GM18951 (cell line): ENCODE measurements at regions not wholly inside any gene's neighbourhood (a gene's known extent, or its start where the extent isn't known, plus 50 kb on each side); places are given as distances from the start of the nearest gene placed in this dataset.
"Not testable (repeated sequence)": the region's sequence is repeated elsewhere in the genome, so short reads cannot be mapped to it uniquely, and the experiment has no call there.

Experiments
- POLR2A ChIP-seq: IDR thresholded peaks from 4 replicates; pipeline ENCODE4 v1.6.1; 2011; ENCODE audit warnings: mild to moderate bottlenecking; ENCODE audit not compliant: insufficient read length, insufficient read depth; ENCODE audit errors: extremely low read depth
- in situ Hi-C: fragments of 300-500 bp; cut with MboI; formaldehyde crosslinking; loops from one replicate; pipeline ENCODE4 v1.12.0; 2022; ENCODE audit warnings: low sequenced_read_pairs, mixed read lengths, inconsistent platforms; ENCODE audit not compliant: unreplicated experiment

DNA sequence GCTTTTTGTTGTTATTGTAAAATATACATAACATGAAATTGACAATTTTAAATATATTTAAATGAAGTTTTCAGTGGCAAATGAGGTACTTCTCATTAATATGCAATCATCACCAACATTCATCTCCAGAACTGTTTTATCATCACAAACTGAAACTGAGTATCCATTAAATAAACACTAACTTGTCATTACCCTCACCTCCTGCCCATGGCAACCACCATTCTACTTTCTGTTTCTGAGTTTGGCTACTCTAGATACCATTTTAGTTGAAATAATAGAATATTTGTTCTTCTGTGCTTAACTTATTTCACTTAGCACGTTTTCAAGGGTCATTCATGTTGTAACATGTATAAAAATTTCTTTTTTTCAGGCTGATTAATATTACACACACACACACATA lies 834.3 kb downstream of the PLOD2 start:
- TF ChIP-seq POLR2A: no peak
- in situ Hi-C loops: no loop called here

DNA sequence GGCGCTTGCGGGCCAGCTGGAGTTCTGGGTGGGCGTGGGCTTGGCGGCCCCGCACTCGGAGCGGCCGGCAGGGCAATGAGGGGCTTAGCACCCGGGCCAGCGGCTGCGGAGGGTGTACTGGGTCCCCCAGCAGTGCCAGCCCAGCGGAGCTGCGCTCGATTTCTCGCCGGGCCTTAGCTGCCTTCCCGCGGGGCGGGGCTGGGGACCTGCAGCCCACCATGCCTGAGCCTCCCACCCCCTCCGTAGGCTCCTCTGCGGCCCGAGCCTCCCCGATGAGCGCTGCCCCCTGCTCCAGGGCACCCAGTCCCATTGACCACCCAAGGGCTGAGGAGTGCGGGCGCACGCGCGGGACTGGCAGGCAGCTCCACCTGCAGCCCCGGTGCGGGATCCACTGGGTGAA lies 827.6 kb downstream of the PLOD2 start:
- in situ Hi-C loops: not testable (repeated sequence)

DNA sequence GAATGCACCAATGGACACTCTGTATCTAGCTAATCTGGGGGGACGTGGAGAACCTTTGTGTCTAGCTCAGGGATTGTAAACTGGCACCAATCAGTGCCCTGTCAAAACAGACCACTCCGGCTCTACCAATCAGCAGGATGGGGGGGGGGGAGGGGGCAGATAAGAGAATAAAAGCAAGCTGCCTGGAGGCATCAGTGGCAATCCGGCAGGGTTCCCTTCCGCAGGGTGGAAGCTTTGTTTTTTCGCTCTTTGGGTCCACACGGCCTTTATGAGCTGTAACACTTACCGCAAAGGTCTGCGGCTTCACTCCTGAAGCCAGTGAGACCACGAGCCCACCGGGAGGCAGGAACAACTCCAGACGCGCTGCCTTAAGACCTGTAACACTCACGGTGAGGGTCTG lies 827.1 kb downstream of the PLOD2 start:
- no peak for TF ChIP-seq POLR2A
- in situ Hi-C loops: no loop called here

DNA sequence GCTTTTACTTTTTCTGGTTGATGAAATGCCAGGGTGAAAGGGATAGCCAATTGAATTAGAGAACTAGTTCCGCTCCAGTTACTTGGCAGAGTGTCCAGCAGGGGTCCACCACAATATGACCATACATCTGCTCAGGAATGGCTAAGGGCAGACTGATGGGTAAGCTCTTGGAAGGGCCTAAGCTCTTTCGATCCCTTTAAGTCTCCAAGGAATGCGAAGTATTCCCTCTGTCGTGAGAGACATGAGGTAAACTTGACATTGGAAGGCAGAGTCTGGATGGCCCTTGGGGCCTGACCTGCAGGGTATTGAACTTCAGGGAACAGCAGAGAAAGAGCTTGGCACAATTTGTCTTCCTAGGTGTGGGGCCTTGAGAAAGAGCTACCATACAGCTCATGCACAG lies 805.8 kb downstream of the PLOD2 start:
- in situ Hi-C loops: no loop called here

GRCh38 chr3:145357453-145357852 lies 803.5 kb downstream of the PLOD2 start:
- in situ Hi-C loops: no loop called here
- TF ChIP-seq POLR2A: no peak

More for the DNA sequence above, 805.8 kb downstream of the PLOD2 start:
- TF ChIP-seq POLR2A: no peak

DNA sequence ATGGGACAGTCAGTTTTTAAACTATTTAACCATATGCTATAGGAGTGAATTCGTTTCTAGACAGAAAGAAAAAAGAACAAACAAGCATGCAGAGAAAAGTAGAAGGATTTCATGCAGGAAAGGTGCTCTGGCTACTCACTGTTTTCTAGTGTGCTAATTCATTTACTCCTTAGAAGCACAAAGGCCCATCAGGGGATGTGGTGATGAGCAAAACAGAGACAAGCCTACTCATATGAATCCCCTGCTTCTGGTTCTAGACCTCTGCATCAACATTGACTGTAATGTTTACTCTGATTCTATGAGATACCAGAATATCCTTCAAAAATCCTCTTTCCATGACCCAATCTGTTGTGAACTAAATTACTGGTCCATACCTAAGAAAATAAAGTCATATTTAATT lies 801.9 kb downstream of the PLOD2 start:
- in situ Hi-C loops: no loop called here
- no peak for TF ChIP-seq POLR2A

GRCh38 chr3:145368748-145369147 lies 792.2 kb downstream of the PLOD2 start:
- no peak for TF ChIP-seq POLR2A
- in situ Hi-C loops: no loop called here

DNA sequence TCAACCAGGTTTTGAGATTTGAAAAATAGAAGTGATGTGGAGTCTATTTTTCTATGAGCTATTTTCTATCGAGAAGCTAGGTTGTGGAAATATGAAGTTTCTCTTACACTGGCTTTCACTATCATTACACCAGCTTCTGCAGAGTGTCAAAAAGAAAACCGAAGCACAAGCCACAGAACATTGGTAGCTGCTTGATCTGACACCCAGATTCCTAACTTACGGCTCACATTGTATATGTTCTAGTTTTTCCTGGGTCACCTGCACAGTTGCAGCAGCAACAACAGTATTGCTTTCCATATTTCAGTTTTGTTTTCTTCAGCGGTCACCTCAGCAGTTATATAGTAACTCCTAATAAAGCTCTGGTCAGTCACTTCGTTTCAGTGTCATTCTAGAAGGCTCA lies 790.1 kb downstream of the PLOD2 start:
- in situ Hi-C loops: no loop called here
- no peak for TF ChIP-seq POLR2A

GRCh38 chr3:145377301-145377700 lies 783.7 kb downstream of the PLOD2 start:
- in situ Hi-C loops: no loop called here
- TF ChIP-seq POLR2A: no peak

DNA sequence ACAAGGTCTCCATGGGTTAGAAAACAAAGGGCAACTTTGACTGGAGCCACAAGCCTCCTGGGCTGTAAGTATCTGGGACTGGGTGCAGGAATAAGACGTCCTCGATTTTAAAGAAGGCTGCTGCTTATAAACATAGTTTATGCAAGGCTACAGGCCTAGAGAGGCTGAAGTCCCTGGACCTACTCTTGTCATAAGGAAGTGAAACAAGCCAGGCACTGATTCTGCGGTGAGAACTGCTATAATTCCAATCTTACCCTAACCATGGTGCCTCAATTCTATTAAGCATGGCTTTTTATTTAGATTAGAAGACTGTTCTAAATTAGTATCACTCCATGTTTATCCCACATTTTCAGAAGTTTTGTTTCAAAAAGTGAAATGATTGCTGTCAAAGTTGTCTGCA lies 777.6 kb downstream of the PLOD2 start:
- TF ChIP-seq POLR2A: no peak

DNA sequence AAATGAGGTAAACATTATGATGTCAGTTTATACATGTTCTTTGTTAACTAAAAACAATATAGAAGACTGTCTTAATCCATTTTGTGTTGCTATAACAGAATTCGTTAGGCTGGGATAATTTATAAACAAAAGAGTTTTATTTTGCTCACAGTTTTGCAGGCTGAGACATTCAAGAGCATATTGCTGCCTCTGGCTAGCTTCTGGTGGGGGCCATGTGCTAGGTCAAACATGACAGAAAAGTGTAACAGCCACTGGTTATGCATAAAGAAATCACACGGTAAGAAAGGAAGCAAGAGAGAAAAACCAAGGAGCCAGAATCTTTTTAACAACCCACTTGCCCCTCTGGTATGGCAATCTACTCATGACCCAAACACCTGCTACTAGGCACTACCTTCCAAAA lies 776.7 kb downstream of the PLOD2 start:
- in situ Hi-C loops: no loop called here

More for the DNA sequence above, 777.6 kb downstream of the PLOD2 start:
- in situ Hi-C loops: no loop called here

DNA sequence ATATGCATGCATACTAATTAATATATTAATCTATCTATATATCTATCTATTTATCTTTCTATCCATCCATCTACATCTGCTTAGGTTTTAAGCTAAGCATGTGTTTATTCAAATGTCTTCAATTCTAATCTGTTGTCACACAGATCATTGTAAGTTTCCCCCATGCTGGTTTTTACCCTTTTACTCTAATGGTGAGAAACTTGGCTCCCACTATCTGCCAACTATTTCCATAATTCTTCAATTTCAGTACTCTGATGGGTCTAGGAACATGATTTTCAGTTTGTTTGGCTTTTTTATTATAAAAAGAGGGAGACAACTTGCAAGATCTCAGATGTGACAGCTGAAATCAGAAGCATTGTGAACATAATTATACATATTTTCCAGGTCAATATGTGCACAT lies 773.8 kb downstream of the PLOD2 start:
- in situ Hi-C loops: no loop called here
- TF ChIP-seq POLR2A: no peak

More for the DNA sequence above, 776.7 kb downstream of the PLOD2 start:
- TF ChIP-seq POLR2A: no peak

DNA sequence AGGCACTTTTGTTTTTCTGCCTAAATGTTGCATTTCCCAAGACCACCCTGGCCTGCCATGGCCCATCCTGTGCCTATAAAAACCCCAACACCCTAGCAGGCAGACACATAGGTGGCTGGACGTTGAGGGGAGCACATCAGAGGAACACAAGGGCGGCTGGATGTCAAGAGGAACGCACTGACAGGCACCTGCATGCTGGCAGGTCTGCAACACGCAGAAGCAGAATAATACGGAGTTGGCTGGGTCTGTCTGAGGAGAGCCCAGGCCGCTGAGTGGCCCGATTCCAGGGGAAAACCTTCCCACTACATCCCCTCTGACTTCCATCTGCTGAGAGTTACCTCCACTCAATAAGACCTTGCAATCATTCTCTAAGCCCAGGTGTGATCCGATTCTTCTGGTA lies 765.6 kb downstream of the PLOD2 start:
- TF ChIP-seq POLR2A: no peak
- in situ Hi-C loops: no loop called here

GRCh38 chr3:145411605-145412004 lies 749.4 kb downstream of the PLOD2 start:
- no peak for TF ChIP-seq POLR2A
- in situ Hi-C loops: no loop called here

DNA sequence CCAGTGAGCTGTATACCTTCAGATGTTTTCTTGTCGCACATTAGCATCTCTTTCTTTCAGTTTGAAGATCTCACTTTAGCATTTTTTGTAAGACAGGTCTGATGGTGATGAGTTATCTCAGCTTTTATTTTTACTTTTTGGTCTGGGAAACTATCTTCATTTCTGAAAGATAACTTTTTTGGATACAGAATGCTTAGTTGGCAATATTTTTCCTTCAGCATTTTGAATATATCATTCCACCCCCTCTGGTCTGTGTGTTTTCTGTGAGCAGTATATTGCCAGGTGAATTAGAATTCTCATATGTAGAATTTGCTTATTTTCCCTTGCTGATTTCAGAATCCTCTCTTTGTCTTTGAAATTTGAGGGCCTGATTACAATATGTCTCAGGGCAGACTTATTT lies 743.3 kb downstream of the PLOD2 start:
- in situ Hi-C loops: no loop called here
- TF ChIP-seq POLR2A: no peak
